ENCODE measurements at regions not wholly inside any gene's neighbourhood (a gene's known extent, or its start where the extent isn't known, plus 50 kb on each side); places are given as distances from the start of the nearest gene placed in this dataset.

DNA sequence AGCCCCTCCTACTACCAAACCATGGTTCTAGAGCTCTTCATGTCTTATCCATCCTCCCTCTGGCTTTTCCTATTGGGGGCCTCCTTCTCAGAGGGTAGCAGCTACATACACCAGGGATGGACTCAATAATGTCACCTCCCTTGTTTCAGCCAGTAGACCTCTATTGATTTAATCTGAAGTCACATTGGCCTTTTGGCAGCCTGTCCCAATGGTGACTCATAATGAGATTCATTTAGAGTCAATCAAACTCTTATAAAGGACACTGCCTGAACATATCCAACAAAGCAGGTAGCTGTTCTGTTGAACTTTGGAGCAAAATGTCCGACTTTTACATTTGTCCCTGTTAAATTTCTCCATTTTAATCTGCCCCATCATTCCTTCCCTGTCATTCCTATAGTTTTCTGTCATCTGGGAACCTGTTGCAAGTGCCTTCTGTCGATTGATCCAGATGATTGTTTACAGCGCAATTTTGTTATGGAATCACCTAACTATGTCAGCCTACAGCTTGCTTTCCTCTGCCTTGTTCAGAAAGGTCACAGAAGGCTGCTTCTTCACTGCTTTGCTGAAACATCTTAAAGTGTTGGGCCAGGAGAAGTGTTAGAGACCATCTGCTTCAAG, 105.9 kb downstream of the ETS2 start:
- TF ChIP-seq EZH2 (IDR thresholded peaks at IDR 0.05; ENCODE audit: borderline replicate concordance) (no peak), CTCF (IDR thresholded peaks at IDR 0.05; ENCODE audit: poor library complexity) (no peak), EZH2phosphoT487 (IDR thresholded peaks at IDR 0.05; ENCODE audit: low read depth, severe bottlenecking, unreplicated experiment) (no peak)
